AG09319 (cell line): ENCODE measurements at regions not wholly inside any gene's neighbourhood (a gene's known extent, or its start where the extent isn't known, plus 50 kb on each side); places are given as distances from the start of the nearest gene placed in this dataset.

Source experiments
- DNase-seq: peaks from one replicate; pipeline ENCODE4 v3.0.0-alpha.2; 2010; ENCODE audit warnings: low read depth; ENCODE audit errors: extremely low read depth
- TF ChIP-seq, protein P1 (sequence below): IDR thresholded peaks from 2 replicates; pipeline ENCODE4 v1.5.1; 2011; ENCODE audit warnings: low read depth, mild to moderate bottlenecking, inconsistent platforms, low read length, moderate library complexity

- no peak for DNase-seq
- TF ChIP-seq, protein P1, sequence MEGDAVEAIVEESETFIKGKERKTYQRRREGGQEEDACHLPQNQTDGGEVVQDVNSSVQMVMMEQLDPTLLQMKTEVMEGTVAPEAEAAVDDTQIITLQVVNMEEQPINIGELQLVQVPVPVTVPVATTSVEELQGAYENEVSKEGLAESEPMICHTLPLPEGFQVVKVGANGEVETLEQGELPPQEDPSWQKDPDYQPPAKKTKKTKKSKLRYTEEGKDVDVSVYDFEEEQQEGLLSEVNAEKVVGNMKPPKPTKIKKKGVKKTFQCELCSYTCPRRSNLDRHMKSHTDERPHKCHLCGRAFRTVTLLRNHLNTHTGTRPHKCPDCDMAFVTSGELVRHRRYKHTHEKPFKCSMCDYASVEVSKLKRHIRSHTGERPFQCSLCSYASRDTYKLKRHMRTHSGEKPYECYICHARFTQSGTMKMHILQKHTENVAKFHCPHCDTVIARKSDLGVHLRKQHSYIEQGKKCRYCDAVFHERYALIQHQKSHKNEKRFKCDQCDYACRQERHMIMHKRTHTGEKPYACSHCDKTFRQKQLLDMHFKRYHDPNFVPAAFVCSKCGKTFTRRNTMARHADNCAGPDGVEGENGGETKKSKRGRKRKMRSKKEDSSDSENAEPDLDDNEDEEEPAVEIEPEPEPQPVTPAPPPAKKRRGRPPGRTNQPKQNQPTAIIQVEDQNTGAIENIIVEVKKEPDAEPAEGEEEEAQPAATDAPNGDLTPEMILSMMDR = no peak
Observed at GRCh38 chr5:159784993-159785392, 131.3 kb upstream of the ADRA1B start.

DNA sequence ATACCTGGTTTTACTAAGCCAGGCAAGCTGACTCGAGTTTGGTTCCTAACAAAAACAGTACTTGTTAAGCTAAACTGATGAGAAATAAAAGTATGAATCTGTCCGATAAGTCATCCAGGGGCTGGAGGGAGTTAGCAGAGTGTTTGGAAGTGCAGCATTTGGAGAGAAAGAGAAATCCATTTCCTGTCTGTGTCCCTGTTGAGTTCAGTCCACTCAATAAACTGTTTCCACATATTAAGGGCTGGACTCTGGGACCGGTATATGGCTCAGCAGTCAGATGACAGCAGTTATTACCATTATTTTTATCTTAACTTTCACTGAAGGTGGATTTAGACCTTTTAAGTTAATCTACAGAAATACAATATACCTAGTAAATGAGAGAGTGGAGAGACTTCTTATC, 130.6 kb upstream of the ADRA1B start:
- TF ChIP-seq, protein P1 = no peak
- DNase-seq = no peak

DNA sequence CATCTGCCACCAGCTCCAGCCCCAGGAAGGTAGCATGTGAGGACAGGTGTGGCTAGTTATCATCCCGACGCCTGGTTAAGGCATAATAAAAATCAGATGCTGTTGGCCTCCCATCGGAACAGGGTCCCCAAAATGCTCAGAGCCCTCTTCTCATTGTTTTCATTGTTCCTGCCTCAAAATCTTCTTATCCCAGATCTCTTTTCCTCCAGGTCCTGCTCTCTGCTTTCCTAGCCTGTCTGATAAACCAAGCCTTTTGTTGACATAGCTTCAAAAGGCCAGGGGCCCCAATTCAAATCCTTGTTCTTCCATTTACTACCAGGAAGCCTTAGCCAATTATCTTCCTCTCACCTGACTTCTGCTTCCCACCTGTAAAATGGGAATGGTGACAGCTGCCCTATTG, 130.1 kb upstream of the ADRA1B start:
- TF ChIP-seq, protein P1 = no peak
- no peak for DNase-seq

GRCh38 chr5:159786901-159787691, 129.2 kb upstream of the ADRA1B start:
- DNase-seq = peak; percentile 78
- TF ChIP-seq, protein P1 = no peak

GRCh38 chr5:159787837-159788236, 128.4 kb upstream of the ADRA1B start:
- TF ChIP-seq, protein P1 = no peak

DNA sequence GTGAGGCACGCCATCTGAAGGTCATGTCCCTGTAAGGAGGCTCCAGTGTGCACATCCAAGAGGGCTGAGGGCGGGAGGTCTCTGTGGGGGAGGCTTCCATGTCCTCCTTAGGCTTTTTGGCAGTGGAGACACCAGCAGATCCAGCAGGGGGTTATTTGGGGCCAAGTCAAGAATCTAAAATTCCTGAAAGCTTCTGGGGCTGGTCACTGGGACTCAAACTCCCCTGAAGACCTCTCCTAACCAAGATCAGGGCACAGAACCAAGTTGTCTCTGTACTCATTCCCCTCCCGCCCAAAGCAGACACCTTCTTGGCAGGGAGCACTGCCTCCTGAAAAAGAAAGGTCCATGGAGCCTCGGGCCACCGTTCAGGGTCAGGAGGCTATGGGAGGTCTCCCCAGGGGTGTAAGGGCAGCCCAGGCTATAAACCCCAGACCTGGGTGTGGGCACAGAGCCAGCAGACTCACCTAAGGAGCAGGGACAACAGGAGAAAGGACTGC, 127.4 kb upstream of the ADRA1B start:
- DNase-seq = no peak

More at GRCh38 chr5:159787837-159788236, 128.4 kb upstream of the ADRA1B start:
- DNase-seq = no peak

DNA sequence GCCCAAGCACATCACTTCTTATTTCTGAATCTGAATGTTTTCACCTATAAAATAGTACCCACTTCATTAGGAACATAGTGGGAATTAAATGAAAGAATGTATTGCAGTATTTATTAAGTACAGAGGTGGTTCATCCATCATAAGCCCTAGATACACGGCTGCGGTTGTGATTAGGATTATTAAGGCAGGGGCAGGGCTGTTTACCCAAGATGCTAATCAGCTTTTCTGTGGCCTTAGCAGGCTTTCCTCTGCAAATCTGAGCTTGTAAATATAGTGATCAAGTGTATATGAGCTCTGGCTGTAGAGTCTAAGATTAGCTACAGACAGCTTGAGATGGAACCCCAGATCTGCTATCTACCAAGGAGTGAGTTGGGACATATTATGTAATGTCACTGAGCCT, 124.1 kb upstream of the ADRA1B start:
- DNase-seq = no peak
- TF ChIP-seq, protein P1 = no peak

More for the DNA sequence above, 127.4 kb upstream of the ADRA1B start:
- TF ChIP-seq, protein P1 = no peak
